GM23338 (cell line): ENCODE measurements at regions not wholly inside any gene's neighbourhood (a gene's known extent, or its start where the extent isn't known, plus 50 kb on each side); places are given as distances from the start of the nearest gene placed in this dataset.

Source experiments
- ATAC-seq: fragments of 200-7000 bp; cut with Tn5 transposase; 3 replicates; pipeline ENCODE4 v1.9.1; 2020
- DNase-seq: peaks from one replicate; pipeline ENCODE4 v3.0.0-alpha.2; 2015; ENCODE audit warnings: low spot score
- H2AFZ ChIP-seq: fragments of 200-600 bp; sonication (generic); 2 replicates; pipeline ENCODE4 v1.8.0; 2016; ENCODE audit warnings: antibody characterized with exemption, mild to moderate bottlenecking, moderate library complexity
- H3F3A ChIP-seq: fragments of 200-600 bp; sonication (generic); replicated peaks from 2 replicates; pipeline ENCODE4 v1.8.0; 2017; ENCODE audit warnings: antibody characterized with exemption, mixed run types, low read depth
- H3K27ac ChIP-seq: fragments of 200-600 bp; sonication (generic); 2 replicates; pipeline ENCODE4 v1.6.1; 2016; ENCODE audit warnings: low read depth
- H3K27me3 ChIP-seq: fragments of 200-600 bp; sonication (generic); 2 replicates; pipeline ENCODE4 v1.8.0; 2016; ENCODE audit warnings: mild to moderate bottlenecking, mixed run types, moderate library complexity; ENCODE audit not compliant: insufficient read depth
- H3K36me3 ChIP-seq: fragments of 200-600 bp; sonication (generic); 2 replicates; pipeline ENCODE4 v1.8.0; 2016; ENCODE audit warnings: mild to moderate bottlenecking; ENCODE audit not compliant: insufficient read depth
- H3K4me1 ChIP-seq: fragments of 200-600 bp; sonication (generic); 2 replicates; pipeline ENCODE4 v1.8.0; 2016; ENCODE audit warnings: mild to moderate bottlenecking, moderate library complexity; ENCODE audit not compliant: insufficient read depth
- H3K4me2 ChIP-seq: fragments of 200-600 bp; sonication (generic); 2 replicates; pipeline ENCODE4 v1.7.1; 2017; ENCODE audit warnings: mixed run types
- H3K4me3 ChIP-seq: fragments of 200-600 bp; sonication (generic); 2 replicates; pipeline ENCODE4 v1.6.1; 2016; ENCODE audit warnings: mixed run types
- H3K79me2 ChIP-seq: fragments of 200-600 bp; sonication (generic); replicated peaks from 2 replicates; pipeline ENCODE4 v1.8.0; 2017; ENCODE audit warnings: mild to moderate bottlenecking; ENCODE audit not compliant: insufficient read depth
- H3K9me2 ChIP-seq: fragments of 200-600 bp; sonication (generic); 2 replicates; pipeline ENCODE4 v1.8.0; 2017; ENCODE audit not compliant: insufficient read depth
- H4K20me1 ChIP-seq: fragments of 200-600 bp; sonication (generic); replicated peaks from 2 replicates; pipeline ENCODE4 v1.8.0; 2017; ENCODE audit warnings: mild to moderate bottlenecking; ENCODE audit not compliant: insufficient read depth
- H3K27ac Mint-ChIP-seq: 2 replicates; pipeline ENCODE4 v1.8.0; 2020; ENCODE audit warnings: inconsistent platforms, mild to moderate bottlenecking, moderate library complexity, mixed read lengths
- H3K27me3 Mint-ChIP-seq: 3 replicates; pipeline ENCODE4 v1.8.0; 2022; ENCODE audit warnings: low read depth, mild to moderate bottlenecking, moderate library complexity, mixed read lengths, inconsistent platforms; ENCODE audit not compliant: insufficient read depth, poor library complexity
- H3K36me3 Mint-ChIP-seq: 3 replicates; pipeline ENCODE4 v1.8.0; 2021; ENCODE audit warnings: low read depth, mild to moderate bottlenecking, inconsistent platforms, moderate library complexity, mixed read lengths
- H3K4me1 Mint-ChIP-seq: 3 replicates; pipeline ENCODE4 v1.8.0; 2020; ENCODE audit warnings: mild to moderate bottlenecking, inconsistent platforms, mixed read lengths
- H3K4me3 Mint-ChIP-seq: 3 replicates; pipeline ENCODE4 v1.8.0; 2021; ENCODE audit warnings: moderate library complexity, mild to moderate bottlenecking, inconsistent platforms, mixed read lengths
- H3K9me3 Mint-ChIP-seq: 3 replicates; pipeline ENCODE4 v1.8.0; 2020; ENCODE audit warnings: moderate library complexity, mild to moderate bottlenecking, inconsistent platforms, mixed read lengths
- CREB1 ChIP-seq: fragments of 250-450 bp; sonication (Bioruptor Pico); IDR thresholded peaks from 2 replicates; pipeline ENCODE4 v1.5.0; 2020; ENCODE audit warnings: low read depth, mild to moderate bottlenecking, moderate library complexity
- JUNB ChIP-seq: IDR thresholded peaks from one replicate; pipeline ENCODE4 v1.6.1; 2016; ENCODE audit warnings: antibody characterized with exemption; ENCODE audit not compliant: unreplicated experiment
- POLR2AphosphoS5 ChIP-seq: IDR thresholded peaks from 2 replicates; pipeline ENCODE4 v1.6.1; 2016; ENCODE audit warnings: antibody characterized with exemption, low read depth
- STAT1 ChIP-seq: IDR thresholded peaks from one replicate; pipeline ENCODE4 v1.6.1; 2016; ENCODE audit warnings: antibody characterized with exemption; ENCODE audit not compliant: unreplicated experiment
- ZNF114 ChIP-seq: fragments of 250-450 bp; sonication (Bioruptor Pico); IDR thresholded peaks from 2 replicates; pipeline ENCODE4 v1.5.0; 2020; ENCODE audit warnings: mild to moderate bottlenecking, moderate library complexity
- ZNF331 ChIP-seq: fragments of 250-450 bp; sonication (Bioruptor Pico); IDR thresholded peaks from 2 replicates; pipeline ENCODE4 v1.5.0; 2020; ENCODE audit warnings: low read depth, mild to moderate bottlenecking, moderate library complexity
- ZNF462 ChIP-seq: fragments of 250-450 bp; sonication (Bioruptor Pico); IDR thresholded peaks from 2 replicates; pipeline ENCODE4 v1.5.0; 2020; ENCODE audit warnings: mild to moderate bottlenecking, moderate library complexity
- TF ChIP-seq, protein P1 (sequence below), 2 experiments: fragments of 200-600 bp in 1 of 2; sonication (generic) in 1 of 2; conservative IDR thresholded peaks; 2 replicates each; pipeline versions ENCODE4 v1.5.1 to v1.6.1; 2016 to 2017; ENCODE audit warnings: antibody characterized with exemption in 2 of 2, low read depth in 2 of 2, mild to moderate bottlenecking in 2 of 2, moderate library complexity in 1 of 2
- TF ChIP-seq, protein P2 (sequence below): IDR thresholded peaks from 2 replicates; pipeline ENCODE4 v1.6.1; 2016; ENCODE audit warnings: antibody characterized with exemption

GRCh38 chr20:4455996-4456395 is 206.9 kb upstream of the ADRA1D start (continued):
- TF ChIP-seq JUNB: no peak
- TF ChIP-seq, protein P1, sequence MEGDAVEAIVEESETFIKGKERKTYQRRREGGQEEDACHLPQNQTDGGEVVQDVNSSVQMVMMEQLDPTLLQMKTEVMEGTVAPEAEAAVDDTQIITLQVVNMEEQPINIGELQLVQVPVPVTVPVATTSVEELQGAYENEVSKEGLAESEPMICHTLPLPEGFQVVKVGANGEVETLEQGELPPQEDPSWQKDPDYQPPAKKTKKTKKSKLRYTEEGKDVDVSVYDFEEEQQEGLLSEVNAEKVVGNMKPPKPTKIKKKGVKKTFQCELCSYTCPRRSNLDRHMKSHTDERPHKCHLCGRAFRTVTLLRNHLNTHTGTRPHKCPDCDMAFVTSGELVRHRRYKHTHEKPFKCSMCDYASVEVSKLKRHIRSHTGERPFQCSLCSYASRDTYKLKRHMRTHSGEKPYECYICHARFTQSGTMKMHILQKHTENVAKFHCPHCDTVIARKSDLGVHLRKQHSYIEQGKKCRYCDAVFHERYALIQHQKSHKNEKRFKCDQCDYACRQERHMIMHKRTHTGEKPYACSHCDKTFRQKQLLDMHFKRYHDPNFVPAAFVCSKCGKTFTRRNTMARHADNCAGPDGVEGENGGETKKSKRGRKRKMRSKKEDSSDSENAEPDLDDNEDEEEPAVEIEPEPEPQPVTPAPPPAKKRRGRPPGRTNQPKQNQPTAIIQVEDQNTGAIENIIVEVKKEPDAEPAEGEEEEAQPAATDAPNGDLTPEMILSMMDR (conservative IDR thresholded peaks at IDR 0.05; ENCODE audit: low read depth in 2 of 2): no peak
- TF ChIP-seq, protein P2, sequence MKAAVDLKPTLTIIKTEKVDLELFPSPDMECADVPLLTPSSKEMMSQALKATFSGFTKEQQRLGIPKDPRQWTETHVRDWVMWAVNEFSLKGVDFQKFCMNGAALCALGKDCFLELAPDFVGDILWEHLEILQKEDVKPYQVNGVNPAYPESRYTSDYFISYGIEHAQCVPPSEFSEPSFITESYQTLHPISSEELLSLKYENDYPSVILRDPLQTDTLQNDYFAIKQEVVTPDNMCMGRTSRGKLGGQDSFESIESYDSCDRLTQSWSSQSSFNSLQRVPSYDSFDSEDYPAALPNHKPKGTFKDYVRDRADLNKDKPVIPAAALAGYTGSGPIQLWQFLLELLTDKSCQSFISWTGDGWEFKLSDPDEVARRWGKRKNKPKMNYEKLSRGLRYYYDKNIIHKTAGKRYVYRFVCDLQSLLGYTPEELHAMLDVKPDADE: no peak
- no peak for TF ChIP-seq ZNF331 (CRISPR knock-in tag)

DNA sequence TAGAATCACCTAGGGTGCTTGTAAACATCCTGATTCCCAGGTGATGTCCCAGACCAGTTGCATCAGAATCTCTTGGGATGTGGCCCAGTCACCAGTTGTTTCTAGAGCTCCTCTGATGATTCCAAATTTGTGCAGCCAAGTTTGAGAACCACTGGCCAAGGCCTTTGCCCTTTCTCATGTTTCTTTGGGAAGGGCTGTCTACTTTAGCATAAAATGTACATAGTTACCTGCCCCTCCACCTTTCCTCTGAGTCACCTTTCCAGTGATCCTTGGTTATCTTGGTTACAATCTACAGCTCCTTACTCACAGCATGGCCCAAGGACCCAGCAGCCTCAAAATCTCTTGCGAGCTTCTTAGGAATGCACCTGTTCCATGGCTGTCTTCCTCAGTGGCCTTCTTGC is 206.2 kb upstream of the ADRA1D start:
- H3K36me3 ChIP-seq: no peaks in the 10 kb centered on the region
- no peak overlapping the region for H3K27ac ChIP-seq
- no peaks in the 10 kb centered on the region for H3K79me2 ChIP-seq
- Mint-ChIP-seq H3K36me3 (peaks cover 5% of the 10 kb centered on the region; the same call in 2 of the 3 replicates), H3K27ac (no peak overlapping the region), H3K27me3 (peaks cover 3% of the 10 kb centered on the region), H3K9me3 (peaks cover 3% of the 10 kb centered on the region; the same call in 2 of the 3 replicates), H3K4me1 (peaks cover 20% of the 10 kb centered on the region), H3K4me3 (no peak overlapping the region)
- peaks cover 10% of the 10 kb centered on the region for H3K4me1 ChIP-seq
- no peaks in the 10 kb centered on the region for H4K20me1 ChIP-seq
- DNase-seq (no peak), ATAC-seq (no peak)
- H3K4me3 ChIP-seq: no peak overlapping the region
- no peaks in the 10 kb centered on the region for H3K27me3 ChIP-seq
- no peaks in the 10 kb centered on the region for H3F3A ChIP-seq
- H3K9me2 ChIP-seq: peaks cover 6% of the 10 kb centered on the region; the same call in 1 of the 2 replicates
- TF ChIP-seq ZNF114 (CRISPR knock-in tag) (no peak), ZNF331 (CRISPR knock-in tag) (no peak), CREB1 (CRISPR knock-in tag) (no peak), STAT1 (no peak), POLR2AphosphoS5 (no peak), ZNF462 (no peak)
- TF ChIP-seq, protein P2: no peak
- TF ChIP-seq, protein P1 (conservative IDR thresholded peaks at IDR 0.05; ENCODE audit: low read depth in 2 of 2): no peak
- no peak overlapping the region for H3K4me2 ChIP-seq
- H2AFZ ChIP-seq: peak overlapping the region; percentile 53; the same call in 1 of the 2 replicates
